Posterior cingulate gyrus (tissue), 11 donors: ENCODE measurements at regions not wholly inside any gene's neighbourhood (a gene's known extent, or its start where the extent isn't known, plus 50 kb on each side); places are given as distances from the start of the nearest gene placed in this dataset.
"Not testable (repeated sequence)": the region's sequence is repeated elsewhere in the genome, so short reads cannot be mapped to it uniquely, and the experiment has no call there.

Experiments used
- DNase-seq, 10 donors: peaks; one replicate each; pipeline versions ENCODE4 v3.0.0 to v3.0.0-alpha.2; 2020 to 2021; ENCODE audit warnings: mixed read lengths in 3 of 10
- intact Hi-C: fragments of 100-400 bp; cut with DNase I; formaldehyde crosslinking; loops from one replicate; pipeline ENCODE4 v1.15.1; 2023

- DNase-seq = peak in 3 of 10 donors; percentile 15 to 71 (median 20)
- intact Hi-C loops = no loop called here
Observed at GRCh38 chr3:88000853-88001252, 58.0 kb downstream of the CGGBP1 start.

GRCh38 chr3:87997966-87998365, 60.8 kb downstream of the CGGBP1 start:
- DNase-seq = no peak
- intact Hi-C loops = no loop called here

GRCh38 chr3:87997298-87997697, 61.5 kb downstream of the CGGBP1 start:
- intact Hi-C loops = no loop called here
- DNase-seq = no peak

GRCh38 chr3:87996882-87997281, 61.9 kb downstream of the CGGBP1 start:
- intact Hi-C loops = no loop called here
- no peak for DNase-seq

GRCh38 chr3:87993566-87993965, 65.2 kb downstream of the CGGBP1 start:
- DNase-seq = no peak
- intact Hi-C loops = no loop called here

GRCh38 chr3:87987952-87988351, 70.9 kb downstream of the CGGBP1 start:
- intact Hi-C loops = no loop called here

GRCh38 chr3:87982421-87982820, 76.4 kb downstream of the CGGBP1 start:
- intact Hi-C loops = no loop called here

More at GRCh38 chr3:87987952-87988351, 70.9 kb downstream of the CGGBP1 start:
- no peak for DNase-seq

GRCh38 chr3:87979527-87979926, 79.3 kb downstream of the CGGBP1 start:
- intact Hi-C loops = no loop called here
- DNase-seq = peak in 2 of 10 donors; percentile 59 to 74

More at GRCh38 chr3:87982421-87982820, 76.4 kb downstream of the CGGBP1 start:
- DNase-seq = no peak

- DNase-seq = no peak
- intact Hi-C loops = no loop called here
Observed at GRCh38 chr3:87977765-87978164, 81.0 kb downstream of the CGGBP1 start.

GRCh38 chr3:87975716-87976115, 83.1 kb downstream of the CGGBP1 start:
- no peak for DNase-seq
- intact Hi-C loops = no loop called here

GRCh38 chr3:87973906-87974305, 84.9 kb downstream of the CGGBP1 start:
- peak in 1 of 10 donors; percentile 43 for DNase-seq
- intact Hi-C loops = no loop called here

GRCh38 chr3:87969620-87970019, 89.2 kb downstream of the CGGBP1 start:
- intact Hi-C loops = no loop called here
- DNase-seq = no peak

GRCh38 chr3:87968668-87969067, 90.1 kb downstream of the CGGBP1 start:
- intact Hi-C loops = no loop called here

GRCh38 chr3:87958289-87958688, 100.5 kb downstream of the CGGBP1 start:
- intact Hi-C loops = no loop called here
- no peak for DNase-seq

More at GRCh38 chr3:87968668-87969067, 90.1 kb downstream of the CGGBP1 start:
- DNase-seq = no peak

GRCh38 chr3:87957575-87957974, 101.2 kb downstream of the CGGBP1 start:
- no peak for DNase-seq
- intact Hi-C loops = no loop called here

GRCh38 chr3:87949879-87950208, 109.0 kb downstream of the CGGBP1 start:
- DNase-seq = no peak
- intact Hi-C loops = no loop called here

- intact Hi-C loops = no loop called here
- DNase-seq = no peak
Observed at GRCh38 chr3:87949189-87949878, 109.5 kb downstream of the CGGBP1 start.

- intact Hi-C loops = not testable (repeated sequence)
- peak in 1 of 10 donors; percentile 44 for DNase-seq
Observed at GRCh38 chr3:87946007-87946406, 112.8 kb downstream of the CGGBP1 start.

- intact Hi-C loops = not testable (repeated sequence)
- DNase-seq = peak in 1 of 10 donors; percentile 56
Observed at GRCh38 chr3:87942256-87942655, 116.5 kb downstream of the CGGBP1 start.

GRCh38 chr3:87924485-87924884, 134.3 kb downstream of the CGGBP1 start:
- no peak for DNase-seq
- intact Hi-C loops = no loop called here

- intact Hi-C loops = no loop called here
- DNase-seq = no peak
Observed at GRCh38 chr3:87920549-87920948, 138.3 kb downstream of the CGGBP1 start.

GRCh38 chr3:87901141-87901540, 157.7 kb downstream of the CGGBP1 start:
- intact Hi-C loops = no loop called here
- DNase-seq = no peak

GRCh38 chr3:87900061-87900460, 158.7 kb downstream of the CGGBP1 start:
- DNase-seq = no peak
- intact Hi-C loops = no loop called here
